ENCODE measurements at regions not wholly inside any gene's neighbourhood (a gene's known extent, or its start where the extent isn't known, plus 50 kb on each side); places are given as distances from the start of the nearest gene placed in this dataset.
A peak's percentile ranks its signal among the peaks of the same experiment; 100 is the strongest.

DNA sequence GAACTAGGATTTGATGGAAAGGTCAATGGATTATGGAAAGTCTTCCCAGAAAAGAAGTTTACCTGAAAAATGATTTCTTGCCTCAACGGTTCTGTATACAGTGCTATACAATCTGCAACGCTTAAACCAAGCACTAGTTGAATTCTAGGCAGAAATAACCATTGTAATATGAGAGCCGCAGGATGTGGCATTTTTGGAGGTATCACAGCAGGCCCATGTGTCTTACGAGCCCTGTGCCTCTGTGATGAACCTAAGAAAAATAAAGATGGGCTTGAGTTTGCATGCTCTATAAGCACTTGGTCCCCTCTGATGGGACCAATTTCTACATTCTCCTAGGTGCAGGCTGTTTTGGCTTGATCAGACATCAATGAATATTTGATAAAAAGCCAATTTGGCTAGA is 78.7 kb upstream of the RFC3 start:
- no peak for TF ChIP-seq CTCF (conservative IDR thresholded peaks at IDR 0.05)
- no peak overlapping the region for H3K27ac ChIP-seq

- TF ChIP-seq CTCF (conservative IDR thresholded peaks at IDR 0.05): no peak
- no peak for TF ChIP-seq ZFX (IDR thresholded peaks at IDR 0.05)
- H3K27ac ChIP-seq: no peak overlapping the region
These were observed 77.8 kb upstream of the RFC3 start for GRCh38 chr13:33740134-33740538.

DNA sequence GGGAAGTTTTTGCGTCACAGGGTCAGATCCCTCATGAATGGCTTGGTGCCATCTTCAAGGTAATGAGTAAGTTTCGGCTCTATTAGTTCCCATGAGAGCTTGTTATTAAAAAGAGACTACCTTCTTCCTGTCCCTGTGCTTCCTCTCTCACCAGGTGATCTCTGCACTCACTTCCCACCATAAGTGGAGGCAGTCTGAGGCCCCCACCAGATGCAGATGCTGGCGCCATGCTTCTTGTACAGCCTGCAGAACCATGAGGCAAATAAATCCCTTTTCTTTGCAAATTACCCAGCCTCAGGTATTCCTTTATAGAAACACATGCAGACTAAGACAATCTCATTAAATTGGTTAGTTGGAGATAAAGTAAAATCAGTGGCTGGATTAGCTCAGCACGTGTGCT is 75.6 kb upstream of the RFC3 start:
- H3K27ac ChIP-seq: no peak overlapping the region
- TF ChIP-seq CTCF (conservative IDR thresholded peaks at IDR 0.05) (no peak), ZFX (IDR thresholded peaks at IDR 0.05) (no peak)

DNA sequence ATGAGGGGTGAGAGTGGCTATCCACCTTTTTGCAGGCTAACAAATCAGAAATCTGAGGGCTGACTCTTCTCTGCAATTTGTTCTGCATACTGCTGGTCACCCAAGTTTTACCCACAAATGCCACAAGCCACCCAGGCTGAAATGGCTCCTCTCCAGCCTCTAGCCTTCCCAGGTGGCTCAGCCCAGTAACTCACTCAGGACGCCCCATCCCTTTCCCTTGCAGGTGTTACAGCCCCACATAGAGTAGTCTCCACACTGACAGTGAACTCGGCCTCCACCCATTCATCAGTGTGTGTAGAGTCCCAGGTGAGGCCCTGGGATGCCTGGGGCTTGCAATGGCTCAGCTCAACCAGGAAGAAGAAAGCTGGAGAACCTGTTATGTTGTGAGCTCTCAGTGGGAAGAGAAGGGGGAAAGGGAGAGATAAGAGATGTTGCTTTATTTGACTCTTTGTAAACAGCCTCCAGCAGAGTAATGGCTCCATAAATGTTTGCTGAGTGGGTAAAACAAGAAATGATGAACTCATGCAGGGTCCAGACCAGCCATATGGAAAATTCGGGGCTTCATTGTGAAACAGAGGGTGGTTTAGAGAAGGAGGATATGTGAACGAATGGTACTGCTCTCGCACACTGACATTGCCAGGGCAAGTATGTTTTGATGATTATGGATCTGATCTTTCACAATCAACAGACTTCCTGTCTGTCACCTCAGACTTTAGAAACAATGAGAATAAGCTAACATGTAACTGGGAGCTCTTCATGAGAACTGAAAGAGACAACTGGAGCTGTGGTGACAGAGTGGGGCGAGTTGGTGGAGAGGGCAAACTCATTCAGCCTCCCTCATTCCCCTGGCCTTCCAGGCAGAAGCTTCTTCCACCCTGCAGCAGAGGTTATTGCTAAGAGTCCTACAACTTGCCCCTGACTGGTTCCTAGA is 74.2 kb upstream of the RFC3 start:
- peak overlapping the region; percentile 87 for H3K27ac ChIP-seq
- TF ChIP-seq CTCF (conservative IDR thresholded peaks at IDR 0.05) (no peak), ZFX (IDR thresholded peaks at IDR 0.05) (no peak)

GRCh38 chr13:33744589-33745369 is 73.2 kb upstream of the RFC3 start:
- peak overlapping the region; percentile 87 for H3K27ac ChIP-seq
- TF ChIP-seq ZFX (IDR thresholded peaks at IDR 0.05): no peak
- TF ChIP-seq CTCF (conservative IDR thresholded peaks at IDR 0.05): no peak

DNA sequence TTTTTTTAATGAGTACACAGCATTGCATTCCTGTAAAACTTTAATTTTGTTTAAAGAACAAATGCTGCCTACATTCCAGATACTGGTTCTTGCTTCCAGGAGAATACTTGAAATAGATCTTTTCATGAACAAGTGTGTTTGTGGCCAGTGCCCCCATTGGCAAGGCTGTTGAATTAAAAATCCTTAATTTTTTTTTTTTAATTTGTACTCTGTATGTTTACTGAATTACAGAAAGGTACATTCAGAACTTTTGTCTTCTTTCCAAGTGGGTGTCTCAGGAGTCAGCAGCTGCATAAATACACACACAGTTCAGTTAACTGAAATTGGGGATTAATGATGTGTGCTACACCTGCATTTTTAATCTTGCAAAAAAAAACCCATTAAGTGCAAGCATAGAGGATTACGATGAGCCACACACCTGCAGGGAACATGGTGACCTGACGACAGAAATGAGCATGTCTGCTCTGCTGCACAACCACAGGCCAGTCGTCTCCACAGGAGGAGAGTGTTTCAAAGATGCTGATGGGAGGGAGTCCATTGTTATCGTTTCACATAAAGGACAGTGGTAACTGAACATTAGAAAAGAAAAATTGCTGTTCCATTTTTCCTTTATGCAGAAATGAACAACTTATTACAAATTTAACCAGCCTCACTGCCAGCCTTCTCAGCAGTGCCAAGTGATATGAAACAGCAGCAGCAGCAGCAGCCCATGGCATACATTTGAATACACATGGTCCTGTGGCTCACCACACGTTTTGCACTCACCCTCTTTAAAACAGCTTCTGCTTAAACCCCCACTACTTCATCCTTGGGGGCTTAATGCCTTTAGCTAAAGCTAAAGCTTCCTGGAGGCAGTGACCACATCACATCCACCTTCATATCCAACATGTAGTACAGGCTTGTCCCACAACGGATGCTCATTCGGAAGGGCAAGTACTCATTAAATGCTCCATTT is 72.3 kb upstream of the RFC3 start:
- peak; percentile 40 for TF ChIP-seq CTCF (conservative IDR thresholded peaks at IDR 0.05)
- TF ChIP-seq ZFX (IDR thresholded peaks at IDR 0.05): no peak
- peak overlapping the region; percentile 87 for H3K27ac ChIP-seq

Measured in C4-2B (cell line).